GM20000 (cell line): ENCODE measurements at regions not wholly inside any gene's neighbourhood (a gene's known extent, or its start where the extent isn't known, plus 50 kb on each side); places are given as distances from the start of the nearest gene placed in this dataset.

Experiments
- DNase-seq: peaks from one replicate; pipeline ENCODE4 v3.0.0; 2012; ENCODE audit warnings: low spot score
- TF ChIP-seq, protein P1 (sequence below): IDR thresholded peaks from 2 replicates; pipeline ENCODE4 v1.5.1; 2012; ENCODE audit warnings: mild to moderate bottlenecking, control low read depth; ENCODE audit errors: extremely low read depth, missing control alignments

GRCh38 chr6:156601152-156602065, 175.8 kb upstream of the ARID1B start:
- TF ChIP-seq, protein P1, sequence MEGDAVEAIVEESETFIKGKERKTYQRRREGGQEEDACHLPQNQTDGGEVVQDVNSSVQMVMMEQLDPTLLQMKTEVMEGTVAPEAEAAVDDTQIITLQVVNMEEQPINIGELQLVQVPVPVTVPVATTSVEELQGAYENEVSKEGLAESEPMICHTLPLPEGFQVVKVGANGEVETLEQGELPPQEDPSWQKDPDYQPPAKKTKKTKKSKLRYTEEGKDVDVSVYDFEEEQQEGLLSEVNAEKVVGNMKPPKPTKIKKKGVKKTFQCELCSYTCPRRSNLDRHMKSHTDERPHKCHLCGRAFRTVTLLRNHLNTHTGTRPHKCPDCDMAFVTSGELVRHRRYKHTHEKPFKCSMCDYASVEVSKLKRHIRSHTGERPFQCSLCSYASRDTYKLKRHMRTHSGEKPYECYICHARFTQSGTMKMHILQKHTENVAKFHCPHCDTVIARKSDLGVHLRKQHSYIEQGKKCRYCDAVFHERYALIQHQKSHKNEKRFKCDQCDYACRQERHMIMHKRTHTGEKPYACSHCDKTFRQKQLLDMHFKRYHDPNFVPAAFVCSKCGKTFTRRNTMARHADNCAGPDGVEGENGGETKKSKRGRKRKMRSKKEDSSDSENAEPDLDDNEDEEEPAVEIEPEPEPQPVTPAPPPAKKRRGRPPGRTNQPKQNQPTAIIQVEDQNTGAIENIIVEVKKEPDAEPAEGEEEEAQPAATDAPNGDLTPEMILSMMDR: no peak
- DNase-seq: no peak

DNA sequence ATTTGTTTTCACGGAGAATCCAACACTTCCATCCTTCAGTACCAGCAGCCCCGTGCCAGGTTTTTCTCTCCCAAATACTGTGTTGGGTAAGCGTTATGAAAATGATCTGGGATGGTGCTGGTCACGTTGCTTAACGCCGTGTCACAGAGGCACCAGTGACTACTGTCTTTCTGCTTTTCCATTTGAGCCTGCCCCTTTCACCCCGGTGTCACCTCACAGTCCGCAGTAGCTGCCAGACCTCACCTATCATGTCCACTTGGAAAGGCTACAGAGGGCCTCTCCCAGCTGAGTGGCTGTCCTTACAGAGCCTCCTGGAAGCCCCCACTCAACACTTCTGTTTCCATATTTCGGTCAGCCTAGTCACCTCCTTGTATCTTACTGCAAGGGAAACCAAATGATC, 176.5 kb upstream of the ARID1B start:
- TF ChIP-seq, protein P1: no peak
- DNase-seq: no peak

- DNase-seq: no peak
- TF ChIP-seq, protein P1: no peak
Observed at GRCh38 chr6:156599978-156600590, 177.1 kb upstream of the ARID1B start.

DNA sequence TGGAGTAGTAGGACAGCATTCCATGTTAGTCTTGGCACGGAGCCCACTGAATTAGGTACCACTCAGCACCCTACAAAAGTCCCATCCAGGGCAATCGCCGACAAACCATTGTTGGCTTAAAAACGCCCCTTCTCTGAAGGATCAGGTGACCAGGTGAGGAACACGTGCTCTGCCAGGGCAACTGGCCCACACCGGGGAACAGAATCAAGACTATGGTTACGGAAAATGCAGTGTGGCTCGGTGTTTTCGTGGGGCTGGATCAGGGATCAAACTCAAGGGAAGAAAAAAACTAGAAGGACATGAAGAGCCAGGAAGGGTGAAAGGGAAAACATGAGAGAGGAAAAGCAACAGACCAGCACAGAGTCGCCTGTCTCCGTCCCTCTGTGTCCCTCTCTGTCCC, 177.8 kb upstream of the ARID1B start:
- no peak for DNase-seq
- TF ChIP-seq, protein P1: no peak

DNA sequence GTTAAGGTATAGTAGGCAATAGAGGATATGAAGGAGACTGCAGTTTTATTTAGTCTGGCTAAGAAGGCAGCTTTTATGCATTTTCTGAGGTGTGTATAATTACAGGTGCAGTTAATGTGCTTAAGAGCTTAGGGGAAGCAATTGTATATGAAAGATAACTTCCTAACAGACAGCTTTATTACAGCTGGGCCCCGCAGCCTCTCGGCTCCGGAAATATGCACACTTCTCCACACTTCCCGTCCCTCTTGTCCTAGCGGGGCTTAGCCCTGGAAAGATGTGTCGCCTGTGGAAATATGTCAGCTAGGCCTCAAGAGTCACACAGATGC, 178.4 kb upstream of the ARID1B start:
- TF ChIP-seq, protein P1: no peak
- no peak for DNase-seq

DNA sequence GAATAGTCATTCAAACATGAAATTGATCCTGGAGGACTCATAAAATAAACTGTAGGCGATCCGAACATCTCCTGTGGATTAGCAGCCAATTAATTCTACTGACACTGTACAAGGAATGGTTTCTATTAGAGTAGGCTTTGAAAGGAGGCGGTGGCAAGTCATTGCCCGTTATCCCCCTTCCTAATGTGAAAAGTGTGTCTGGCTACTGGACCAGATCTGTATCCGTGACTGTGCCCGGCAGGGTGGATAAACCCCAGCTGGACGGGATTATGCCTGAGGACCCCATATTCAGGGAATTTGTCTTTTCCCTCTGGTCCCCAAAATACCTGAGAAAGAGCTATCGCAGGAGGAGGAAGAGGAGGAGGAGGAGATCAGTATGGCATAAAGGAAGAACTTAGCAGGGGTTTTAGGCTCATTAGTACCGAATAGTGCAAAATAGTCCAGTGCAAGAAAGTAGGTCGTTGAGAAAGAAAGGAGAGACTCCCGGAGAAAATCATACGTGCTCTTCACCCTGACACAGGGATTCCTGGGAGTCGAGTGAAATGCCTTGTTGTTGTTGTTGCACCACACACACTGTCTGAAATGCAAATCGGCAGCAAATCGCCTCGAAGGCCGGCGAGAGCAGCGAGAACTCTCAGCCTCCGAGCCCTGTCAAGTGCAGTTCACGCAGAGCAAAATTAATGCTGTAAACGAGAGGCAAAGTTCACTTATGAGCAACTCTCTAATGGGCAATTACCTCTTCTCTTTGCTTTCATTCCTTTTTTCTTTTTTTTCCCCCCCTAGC, 178.9 kb upstream of the ARID1B start:
- TF ChIP-seq, protein P1: no peak
- no peak for DNase-seq

DNA sequence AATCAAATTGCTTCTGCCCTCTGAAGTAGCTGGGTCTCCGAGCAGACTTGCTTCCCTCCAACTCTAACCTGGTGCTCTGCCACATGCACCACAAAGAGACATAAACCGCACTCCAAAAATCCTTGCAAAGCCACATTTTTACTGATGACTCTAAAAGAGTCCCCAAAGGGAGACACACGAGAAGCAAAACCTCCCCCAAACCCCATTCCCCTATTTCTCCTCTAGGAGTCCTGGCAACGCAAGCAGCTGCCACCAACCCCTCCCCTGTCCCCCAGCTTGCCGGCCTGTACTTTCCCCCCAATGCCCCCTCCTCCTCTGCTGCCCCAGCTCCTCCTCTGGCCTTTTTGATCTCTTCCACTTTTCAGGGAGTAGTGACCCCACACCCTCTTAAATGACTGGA, 180.1 kb upstream of the ARID1B start:
- no peak for DNase-seq

More for the DNA sequence above, 180.1 kb upstream of the ARID1B start:
- TF ChIP-seq, protein P1: no peak
